IMR-90 (cell line): ENCODE measurements at regions not wholly inside any gene's neighbourhood (a gene's known extent, or its start where the extent isn't known, plus 50 kb on each side); places are given as distances from the start of the nearest gene placed in this dataset.

Experiments
- ATAC-seq: fragments of 200-7000 bp; cut with Tn5 transposase; 2 replicates; pipeline ENCODE4 v1.9.1; 2020; ENCODE audit warnings: low read depth, mild to moderate bottlenecking, moderate library complexity
- BruUV-seq: library from RNA; stranded (reverse); fragments of 400-500 nt; replicated peaks from 2 replicates; lab custom pipeline; 2021; lab: Mats Ljungman, UMichigan
- CTCF ChIA-PET: fragments of 300-600 bp; formaldehyde crosslinking; extraction: SDS; loops from one replicate; lab custom pipeline; 2021; ENCODE audit warnings: antibody characterized with exemption; lab: Yijun Ruan, JAX
- POLR2A ChIA-PET: fragments of 300-600 bp; sonication (Branson Sonifier 250); formaldehyde crosslinking; loops from one replicate; lab custom pipeline; 2022; ENCODE audit warnings: antibody characterized with exemption; ENCODE audit not compliant: unreplicated experiment; lab: Charles Lee
- DNase-seq: peaks from one replicate; pipeline ENCODE4 v3.0.0; 2013
- H2AFZ ChIP-seq: replicated peaks from 2 replicates; pipeline ENCODE3; 2013; ENCODE audit warnings: low read length, mild to moderate bottlenecking; ENCODE audit not compliant: poor library complexity
- H2AK5ac ChIP-seq: 2 replicates; pipeline ENCODE4 v1.6.1; 2013; ENCODE audit warnings: low read depth, low read length, inconsistent platforms
- H2AK9ac ChIP-seq: replicated peaks from 2 replicates; pipeline ENCODE3; 2013; ENCODE audit warnings: mild to moderate bottlenecking, low read depth, low read length, moderate library complexity; ENCODE audit not compliant: poor library complexity
- H2BK120ac ChIP-seq: 2 replicates; pipeline ENCODE4 v1.6.1; 2013; ENCODE audit warnings: low read depth, low read length, inconsistent platforms
- H2BK15ac ChIP-seq: 3 replicates; pipeline ENCODE4 v1.6.1; 2013; ENCODE audit warnings: low read depth, low read length, inconsistent platforms
- H2BK20ac ChIP-seq: 2 replicates; pipeline ENCODE4 v1.6.1; 2013; ENCODE audit warnings: low read depth, mild to moderate bottlenecking, inconsistent platforms, low read length, moderate library complexity
- H2BK5ac ChIP-seq: 2 replicates; pipeline ENCODE4 v1.6.1; 2013; ENCODE audit warnings: mild to moderate bottlenecking, low read depth, low read length, inconsistent platforms; ENCODE audit not compliant: poor library complexity, severe bottlenecking
- H3K14ac ChIP-seq: replicated peaks from 2 replicates; pipeline ENCODE4 v1.6.1; 2013; ENCODE audit warnings: low read depth, low read length, inconsistent platforms
- H3K18ac ChIP-seq: 2 replicates; pipeline ENCODE4 v1.6.1; 2013; ENCODE audit warnings: low read depth, low read length, control low read depth
- H3K23ac ChIP-seq: 2 replicates; pipeline ENCODE4 v1.6.1; 2013; ENCODE audit warnings: low read depth, low read length, inconsistent platforms
- H3K27ac ChIP-seq: 2 replicates; pipeline ENCODE4 v1.5.1; 2013; ENCODE audit warnings: mild to moderate bottlenecking, control low read depth, low read length; ENCODE audit not compliant: insufficient read depth
- H3K27me3 ChIP-seq: 2 replicates; pipeline ENCODE4 v1.6.1; 2013; ENCODE audit warnings: low read length; ENCODE audit not compliant: control insufficient read depth, insufficient read depth
- H3K36me3 ChIP-seq: 2 replicates; pipeline ENCODE4 v1.6.1; 2013; ENCODE audit warnings: low read length, mixed read lengths; ENCODE audit not compliant: control insufficient read depth, insufficient read depth
- H3K4ac ChIP-seq: 2 replicates; pipeline ENCODE4 v1.6.1; 2013; ENCODE audit warnings: low read depth, low read length, inconsistent platforms
- H3K4me1 ChIP-seq: 2 replicates; pipeline ENCODE4 v1.6.1; 2013; ENCODE audit warnings: low read length, mixed read lengths; ENCODE audit not compliant: control insufficient read depth, insufficient read depth
- H3K4me2 ChIP-seq: 2 replicates; pipeline ENCODE4 v1.6.1; 2013; ENCODE audit warnings: low read depth, mild to moderate bottlenecking, control low read depth, low read length, moderate library complexity
- H3K4me3 ChIP-seq: 2 replicates; pipeline ENCODE4 v1.5.1; 2013; ENCODE audit warnings: low read depth, mild to moderate bottlenecking, control low read depth, low read length, moderate library complexity; ENCODE audit not compliant: insufficient read depth
- H3K56ac ChIP-seq: 2 replicates; pipeline ENCODE4 v1.6.1; 2013; ENCODE audit warnings: low read length, inconsistent platforms; ENCODE audit not compliant: insufficient read depth; ENCODE audit errors: extremely low read depth
- H3K79me1 ChIP-seq, 2 experiments: 2 replicates each; pipeline ENCODE4 v1.6.1; 2013; ENCODE audit warnings: low read length in 2 of 2, inconsistent platforms in 1 of 2, low read depth in 1 of 2
- H3K9ac ChIP-seq: 2 replicates; pipeline ENCODE4 v1.6.1; 2013; ENCODE audit warnings: low read depth, low read length, control low read depth
- H3K9me1 ChIP-seq: 2 replicates; pipeline ENCODE4 v1.6.1; 2013; ENCODE audit warnings: low read length, inconsistent platforms; ENCODE audit not compliant: insufficient read depth
- H3K9me3 ChIP-seq: 2 replicates; pipeline ENCODE4 v1.6.1; 2013; ENCODE audit warnings: low read length; ENCODE audit not compliant: control insufficient read depth, insufficient read depth
- H4K20me1 ChIP-seq: 2 replicates; pipeline ENCODE4 v1.6.1; 2013; ENCODE audit warnings: low read length, inconsistent platforms; ENCODE audit not compliant: insufficient read depth
- H4K5ac ChIP-seq: 2 replicates; pipeline ENCODE4 v1.6.1; 2013; ENCODE audit warnings: mild to moderate bottlenecking, low read depth, low read length, control low read depth
- H4K8ac ChIP-seq, 2 experiments: 2 replicates each; pipeline ENCODE4 v1.6.1; 2013; ENCODE audit warnings: low read depth in 2 of 2, low read length in 2 of 2, control low read depth in 1 of 2, inconsistent platforms in 1 of 2
- H4K91ac ChIP-seq: 2 replicates; pipeline ENCODE4 v1.6.1; 2013; ENCODE audit warnings: low read depth, low read length, inconsistent platforms; ENCODE audit not compliant: insufficient read depth
- FOS ChIP-seq: fragments of 150-350 bp; IDR thresholded peaks from 2 replicates; pipeline ENCODE4 v1.6.1; 2016; ENCODE audit warnings: low read depth, low read length
- MXI1 ChIP-seq: IDR thresholded peaks from 2 replicates; pipeline ENCODE4 v1.6.1; 2012; ENCODE audit warnings: low read depth, mild to moderate bottlenecking, low read length, moderate library complexity, borderline replicate concordance
- NFE2L2 ChIP-seq: fragments of 150-350 bp; IDR thresholded peaks from 2 replicates; pipeline ENCODE4 v1.6.1; 2016; ENCODE audit warnings: low read depth, mild to moderate bottlenecking, low read length
- POLR2A ChIP-seq: IDR thresholded peaks from 2 replicates; pipeline ENCODE4 v1.6.1; 2012; ENCODE audit warnings: mild to moderate bottlenecking, low read depth, low read length
- RAD21 ChIP-seq: IDR thresholded peaks from 2 replicates; pipeline ENCODE4 v1.6.1; 2012; ENCODE audit warnings: low read length, improper control_type of control experiment
- RCOR1 ChIP-seq: IDR thresholded peaks from 2 replicates; pipeline ENCODE4 v1.6.1; 2012; ENCODE audit warnings: mild to moderate bottlenecking, low read length, improper control_type of control experiment; ENCODE audit not compliant: insufficient replicate concordance
- RFX5 ChIP-seq: IDR thresholded peaks from 2 replicates; pipeline ENCODE4 v1.8.0; 2012; ENCODE audit warnings: low read depth, mild to moderate bottlenecking, low read length, moderate library complexity
- SMC3 ChIP-seq: fragments of 150-350 bp; IDR thresholded peaks from 2 replicates; pipeline ENCODE4 v1.6.1; 2016; ENCODE audit warnings: low read depth, mild to moderate bottlenecking, antibody characterized with exemption, low read length, moderate library complexity
- WGBS, 2 experiments: methylation state at CpG; one replicate each; pipeline versions ENCODE4 v1.1.5 to v1.1.7; 2013; ENCODE audit warnings: missing lambda C conversion rate in 2 of 2; ENCODE audit not compliant: insufficient read length in 1 of 2; ENCODE audit errors: extremely low coverage in 2 of 2; 5-methylcytosine and 5-hydroxymethylcytosine counted together
- dilution Hi-C: fragments of 300-500 bp; cut with HindIII; formaldehyde crosslinking; loops from one replicate; pipeline ENCODE4 v1.14.3; 2018; ENCODE audit warnings: low sequenced_read_pairs; ENCODE audit not compliant: unreplicated experiment
- in situ Hi-C: fragments of 300-500 bp; cut with MboI; formaldehyde crosslinking; loops from 3 replicates; pipeline ENCODE4 v1.14.3; 2019; ENCODE audit warnings: low sequenced_read_pairs, inconsistent platforms, mixed read lengths
- intact Hi-C: fragments of 100-400 bp; cut with micrococcal nuclease; formaldehyde crosslinking; loops from 2 replicates; pipeline ENCODE4 v1.10.0; 2022
- TF ChIP-seq, protein P1 (sequence below): fragments of 150-350 bp; IDR thresholded peaks from 2 replicates; pipeline ENCODE4 v1.6.1; 2016; ENCODE audit warnings: low read depth, mild to moderate bottlenecking, low read length, moderate library complexity, borderline replicate concordance

DNA sequence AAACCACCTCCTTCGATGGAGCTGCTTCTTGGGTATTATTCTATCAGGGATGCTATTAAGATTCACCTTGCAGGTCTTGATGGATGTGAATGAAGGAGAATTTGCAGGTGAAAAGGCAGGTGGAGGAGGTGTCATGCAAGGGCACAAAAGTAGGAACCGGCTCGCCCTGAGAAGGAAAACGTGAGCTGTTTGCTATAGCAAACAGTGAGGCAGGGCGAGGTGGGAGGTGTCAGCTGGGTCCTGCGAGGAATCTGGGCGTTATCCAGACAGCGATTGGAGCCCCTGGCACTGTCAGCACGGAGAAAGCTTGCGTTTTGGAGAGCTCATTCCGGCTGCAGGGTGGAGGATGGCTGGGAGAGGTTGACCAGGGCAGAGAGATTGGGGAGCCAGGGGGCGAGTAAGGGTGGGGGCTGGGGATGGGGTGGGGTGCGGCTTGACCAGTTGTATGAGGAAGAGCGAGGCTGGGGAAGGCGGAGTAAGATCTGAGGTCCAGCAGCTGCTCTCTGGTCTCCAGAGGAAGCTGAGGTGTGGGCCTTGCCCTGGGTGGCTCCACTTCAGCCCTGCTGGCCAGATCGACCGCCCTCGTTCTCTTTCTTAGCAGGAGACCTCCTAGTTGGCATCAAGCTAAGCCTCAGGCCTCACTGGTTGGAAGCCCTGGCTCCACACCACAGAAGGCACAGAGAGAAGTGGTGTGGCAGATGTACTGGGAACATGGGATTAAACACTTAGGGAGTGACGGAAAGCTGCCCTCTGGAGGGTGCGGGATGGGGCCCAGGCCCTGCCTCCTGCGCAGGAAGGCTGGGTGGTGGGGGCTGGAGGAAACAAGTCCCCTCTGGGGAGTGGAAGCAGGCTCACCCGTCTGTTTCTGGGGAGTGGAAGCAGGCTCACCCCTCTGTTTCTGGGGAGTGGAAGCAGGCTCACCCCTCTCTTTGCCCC, 54.7 kb upstream of the NEURL1B start:
- Histone ChIP-seq H4K5ac (no peak overlapping the region), H2BK20ac (no peak overlapping the region), H3K23ac (no peak overlapping the region), H3K9me1 (no peaks in the 10 kb centered on the region), H3K4me1 (no peaks in the 10 kb centered on the region), H3K4me3 (no peak overlapping the region), H4K91ac (no peak overlapping the region), H3K56ac (no peak overlapping the region), H3K9me3 (no peaks in the 10 kb centered on the region; the same call in 1 of the 2 replicates), H2BK15ac (no peak overlapping the region), H3K14ac (no peak overlapping the region), H3K79me1 (no peaks in the 10 kb centered on the region), H2AK5ac (no peak overlapping the region), H3K36me3 (no peaks in the 10 kb centered on the region), H3K27ac (no peak overlapping the region), H2BK5ac (no peak overlapping the region), H3K4ac (no peak overlapping the region), H4K20me1 (no peaks in the 10 kb centered on the region), H2BK120ac (no peak overlapping the region), H2AFZ (no peak overlapping the region), H3K18ac (no peak overlapping the region), H3K27me3 (peaks cover 78% of the 10 kb centered on the region), H3K4me2 (no peak overlapping the region), H4K8ac (no peak overlapping the region), H3K9ac (no peak overlapping the region), H2AK9ac (no peak overlapping the region)
- dilution Hi-C loops (no loop called here), in situ Hi-C loops (no loop called here), intact Hi-C loops (no loop called here)
- no peak for DNase-seq
- BruUV-seq: no TSS peak
- TF ChIP-seq FOS (no peak), RFX5 (no peak), RAD21 (no peak), RCOR1 (no peak), NFE2L2 (no peak), POLR2A (no peak), MXI1 (no peak), SMC3 (no peak)
- TF ChIP-seq, protein P1, sequence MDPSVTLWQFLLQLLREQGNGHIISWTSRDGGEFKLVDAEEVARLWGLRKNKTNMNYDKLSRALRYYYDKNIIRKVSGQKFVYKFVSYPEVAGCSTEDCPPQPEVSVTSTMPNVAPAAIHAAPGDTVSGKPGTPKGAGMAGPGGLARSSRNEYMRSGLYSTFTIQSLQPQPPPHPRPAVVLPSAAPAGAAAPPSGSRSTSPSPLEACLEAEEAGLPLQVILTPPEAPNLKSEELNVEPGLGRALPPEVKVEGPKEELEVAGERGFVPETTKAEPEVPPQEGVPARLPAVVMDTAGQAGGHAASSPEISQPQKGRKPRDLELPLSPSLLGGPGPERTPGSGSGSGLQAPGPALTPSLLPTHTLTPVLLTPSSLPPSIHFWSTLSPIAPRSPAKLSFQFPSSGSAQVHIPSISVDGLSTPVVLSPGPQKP: no peak
- CTCF ChIA-PET: no interaction called here
- ATAC-seq: no peak
- POLR2A ChIA-PET: no interaction called here
- 34% methylated on average over 8 of the region's 22 CpGs; no CpG with 5 or more reads in 1 of the 2 experiments for WGBS, 2 experiments
